IMR-90 (cell line): ENCODE measurements at regions not wholly inside any gene's neighbourhood (a gene's known extent, or its start where the extent isn't known, plus 50 kb on each side); places are given as distances from the start of the nearest gene placed in this dataset.

ENCODE experiments used
- ATAC-seq: fragments of 200-7000 bp; cut with Tn5 transposase; 2 replicates; pipeline ENCODE4 v1.9.1; 2020; ENCODE audit warnings: low read depth, mild to moderate bottlenecking, moderate library complexity
- BruUV-seq: library from RNA; stranded (reverse); fragments of 400-500 nt; replicated peaks from 2 replicates; lab custom pipeline; 2021; lab: Mats Ljungman, UMichigan
- CTCF ChIA-PET: fragments of 300-600 bp; formaldehyde crosslinking; extraction: SDS; loops from one replicate; lab custom pipeline; 2021; ENCODE audit warnings: antibody characterized with exemption; lab: Yijun Ruan, JAX
- POLR2A ChIA-PET: fragments of 300-600 bp; sonication (Branson Sonifier 250); formaldehyde crosslinking; loops from one replicate; lab custom pipeline; 2022; ENCODE audit warnings: antibody characterized with exemption; ENCODE audit not compliant: unreplicated experiment; lab: Charles Lee
- DNase-seq: peaks from one replicate; pipeline ENCODE4 v3.0.0; 2013
- H2AFZ ChIP-seq: replicated peaks from 2 replicates; pipeline ENCODE3; 2013; ENCODE audit warnings: low read length, mild to moderate bottlenecking; ENCODE audit not compliant: poor library complexity
- H2AK5ac ChIP-seq: 2 replicates; pipeline ENCODE4 v1.6.1; 2013; ENCODE audit warnings: low read depth, low read length, inconsistent platforms
- H2AK9ac ChIP-seq: replicated peaks from 2 replicates; pipeline ENCODE3; 2013; ENCODE audit warnings: mild to moderate bottlenecking, low read depth, low read length, moderate library complexity; ENCODE audit not compliant: poor library complexity
- H2BK120ac ChIP-seq: 2 replicates; pipeline ENCODE4 v1.6.1; 2013; ENCODE audit warnings: low read depth, low read length, inconsistent platforms
- H2BK15ac ChIP-seq: 3 replicates; pipeline ENCODE4 v1.6.1; 2013; ENCODE audit warnings: low read depth, low read length, inconsistent platforms
- H2BK20ac ChIP-seq: 2 replicates; pipeline ENCODE4 v1.6.1; 2013; ENCODE audit warnings: low read depth, mild to moderate bottlenecking, inconsistent platforms, low read length, moderate library complexity
- H2BK5ac ChIP-seq: 2 replicates; pipeline ENCODE4 v1.6.1; 2013; ENCODE audit warnings: mild to moderate bottlenecking, low read depth, low read length, inconsistent platforms; ENCODE audit not compliant: poor library complexity, severe bottlenecking
- H3K14ac ChIP-seq: replicated peaks from 2 replicates; pipeline ENCODE4 v1.6.1; 2013; ENCODE audit warnings: low read depth, low read length, inconsistent platforms
- H3K18ac ChIP-seq: 2 replicates; pipeline ENCODE4 v1.6.1; 2013; ENCODE audit warnings: low read depth, low read length, control low read depth
- H3K23ac ChIP-seq: 2 replicates; pipeline ENCODE4 v1.6.1; 2013; ENCODE audit warnings: low read depth, low read length, inconsistent platforms
- H3K27ac ChIP-seq: 2 replicates; pipeline ENCODE4 v1.5.1; 2013; ENCODE audit warnings: mild to moderate bottlenecking, control low read depth, low read length; ENCODE audit not compliant: insufficient read depth
- H3K27me3 ChIP-seq: 2 replicates; pipeline ENCODE4 v1.6.1; 2013; ENCODE audit warnings: low read length; ENCODE audit not compliant: control insufficient read depth, insufficient read depth
- H3K36me3 ChIP-seq: 2 replicates; pipeline ENCODE4 v1.6.1; 2013; ENCODE audit warnings: low read length, mixed read lengths; ENCODE audit not compliant: control insufficient read depth, insufficient read depth
- H3K4ac ChIP-seq: 2 replicates; pipeline ENCODE4 v1.6.1; 2013; ENCODE audit warnings: low read depth, low read length, inconsistent platforms
- H3K4me1 ChIP-seq: 2 replicates; pipeline ENCODE4 v1.6.1; 2013; ENCODE audit warnings: low read length, mixed read lengths; ENCODE audit not compliant: control insufficient read depth, insufficient read depth
- H3K4me2 ChIP-seq: 2 replicates; pipeline ENCODE4 v1.6.1; 2013; ENCODE audit warnings: low read depth, mild to moderate bottlenecking, control low read depth, low read length, moderate library complexity
- H3K4me3 ChIP-seq: 2 replicates; pipeline ENCODE4 v1.5.1; 2013; ENCODE audit warnings: low read depth, mild to moderate bottlenecking, control low read depth, low read length, moderate library complexity; ENCODE audit not compliant: insufficient read depth
- H3K56ac ChIP-seq: 2 replicates; pipeline ENCODE4 v1.6.1; 2013; ENCODE audit warnings: low read length, inconsistent platforms; ENCODE audit not compliant: insufficient read depth; ENCODE audit errors: extremely low read depth
- H3K79me1 ChIP-seq, 2 experiments: 2 replicates each; pipeline ENCODE4 v1.6.1; 2013; ENCODE audit warnings: low read length in 2 of 2, inconsistent platforms in 1 of 2, low read depth in 1 of 2
- H3K9ac ChIP-seq: 2 replicates; pipeline ENCODE4 v1.6.1; 2013; ENCODE audit warnings: low read depth, low read length, control low read depth
- H3K9me1 ChIP-seq: 2 replicates; pipeline ENCODE4 v1.6.1; 2013; ENCODE audit warnings: low read length, inconsistent platforms; ENCODE audit not compliant: insufficient read depth
- H3K9me3 ChIP-seq: 2 replicates; pipeline ENCODE4 v1.6.1; 2013; ENCODE audit warnings: low read length; ENCODE audit not compliant: control insufficient read depth, insufficient read depth
- H4K20me1 ChIP-seq: 2 replicates; pipeline ENCODE4 v1.6.1; 2013; ENCODE audit warnings: low read length, inconsistent platforms; ENCODE audit not compliant: insufficient read depth
- H4K5ac ChIP-seq: 2 replicates; pipeline ENCODE4 v1.6.1; 2013; ENCODE audit warnings: mild to moderate bottlenecking, low read depth, low read length, control low read depth
- H4K8ac ChIP-seq, 2 experiments: 2 replicates each; pipeline ENCODE4 v1.6.1; 2013; ENCODE audit warnings: low read depth in 2 of 2, low read length in 2 of 2, control low read depth in 1 of 2, inconsistent platforms in 1 of 2
- H4K91ac ChIP-seq: 2 replicates; pipeline ENCODE4 v1.6.1; 2013; ENCODE audit warnings: low read depth, low read length, inconsistent platforms; ENCODE audit not compliant: insufficient read depth
- CEBPB ChIP-seq: IDR thresholded peaks from 2 replicates; pipeline ENCODE4 v1.6.1; 2012; ENCODE audit warnings: low read depth, low read length, improper control_type of control experiment
- FOS ChIP-seq: fragments of 150-350 bp; IDR thresholded peaks from 2 replicates; pipeline ENCODE4 v1.6.1; 2016; ENCODE audit warnings: low read depth, low read length
- WGBS, 2 experiments: methylation state at CpG; one replicate each; pipeline versions ENCODE4 v1.1.5 to v1.1.7; 2013; ENCODE audit warnings: missing lambda C conversion rate in 2 of 2; ENCODE audit not compliant: insufficient read length in 1 of 2; ENCODE audit errors: extremely low coverage in 2 of 2; 5-methylcytosine and 5-hydroxymethylcytosine counted together
- dilution Hi-C: fragments of 300-500 bp; cut with HindIII; formaldehyde crosslinking; loops from one replicate; pipeline ENCODE4 v1.14.3; 2018; ENCODE audit warnings: low sequenced_read_pairs; ENCODE audit not compliant: unreplicated experiment
- in situ Hi-C: fragments of 300-500 bp; cut with MboI; formaldehyde crosslinking; loops from 3 replicates; pipeline ENCODE4 v1.14.3; 2019; ENCODE audit warnings: low sequenced_read_pairs, inconsistent platforms, mixed read lengths
- intact Hi-C: fragments of 100-400 bp; cut with micrococcal nuclease; formaldehyde crosslinking; loops from 2 replicates; pipeline ENCODE4 v1.10.0; 2022

GRCh38 chr6:134674562-134674961, 275.3 kb downstream of the ALDH8A1 start:
- Histone ChIP-seq H3K4me1 (peaks cover 11% of the 10 kb centered on the region), H3K4me2 (no peak overlapping the region), H3K14ac (no peak overlapping the region; the same call in 1 of the 2 replicates), H3K9ac (no peak overlapping the region), H3K36me3 (no peaks in the 10 kb centered on the region), H3K4ac (peak overlapping the region; percentile 24; the same call in 1 of the 2 replicates), H3K18ac (no peak overlapping the region), H2BK15ac (peak overlapping the region; percentile 45; the same call in 2 of the 3 replicates), H4K8ac (no peak overlapping the region), H2AFZ (no peak overlapping the region), H2BK120ac (peak overlapping the region; percentile 53), H2BK5ac (no peak overlapping the region), H3K4me3 (no peak overlapping the region), H3K27ac (no peak overlapping the region), H2BK20ac (peak overlapping the region; percentile 27; the same call in 1 of the 2 replicates), H4K91ac (0 out of 2 replicates have a peak overlapping the region, but pooled peaks have one; percentile 20), H3K23ac (no peak overlapping the region), H2AK5ac (0 out of 2 replicates have a peak overlapping the region, but pooled peaks have one; percentile 31), H4K20me1 (no peaks in the 10 kb centered on the region), H3K27me3 (no peaks in the 10 kb centered on the region), H3K9me1 (peaks cover 6% of the 10 kb centered on the region; the same call in 1 of the 2 replicates), H3K56ac (no peak overlapping the region), H3K9me3 (no peaks in the 10 kb centered on the region), H3K79me1 (no peaks in the 10 kb centered on the region), H4K5ac (0 out of 2 replicates have a peak overlapping the region, but pooled peaks have one; percentile 7), H2AK9ac (no peak overlapping the region)
- no peak for ATAC-seq
- DNase-seq = no peak
- WGBS, 2 experiments = no CpG with 5 or more reads among the region's 2 CpGs
- dilution Hi-C loops (no loop called here), in situ Hi-C loops (no loop called here), intact Hi-C loops (no loop called here)
- peak; percentile 46 for TF ChIP-seq CEBPB
- no peak for TF ChIP-seq FOS
- no TSS peak for BruUV-seq
- CTCF ChIA-PET = no interaction called here
- POLR2A ChIA-PET = no interaction called here
